ENCODE measurements at regions not wholly inside any gene's neighbourhood (a gene's known extent, or its start where the extent isn't known, plus 50 kb on each side); places are given as distances from the start of the nearest gene placed in this dataset.

- Histone ChIP-seq H2AFZ (ENCODE audit: low read depth, low read length) (no peak overlapping the region), H3K36me3 (replicated peaks; ENCODE audit: low read depth, low read length) (no peaks in the 10 kb centered on the region), H3K79me2 (ENCODE audit: low read length) (no peaks in the 10 kb centered on the region), H4K20me1 (ENCODE audit: insufficient read depth, low read length) (no peaks in the 10 kb centered on the region), H3K4me1 (ENCODE audit: low read length) (no peaks in the 10 kb centered on the region), H3K27me3 (ENCODE audit: low read depth, low read length) (no peaks in the 10 kb centered on the region), H3K9me3 (ENCODE audit: insufficient read depth, low read length) (no peaks in the 10 kb centered on the region), H3K27ac (ENCODE audit: low read length) (no peak overlapping the region), H3K4me3 (ENCODE audit: low read length) (no peak overlapping the region), H3K9ac (ENCODE audit: low read length) (no peak overlapping the region), H3K4me2 (ENCODE audit: low read length) (no peak overlapping the region)
- TF ChIP-seq CTCF (IDR thresholded peaks at IDR 0.05; ENCODE audit: low read depth, low read length) = no peak
- no peak for TF ChIP-seq EZH2phosphoT487 (IDR thresholded peaks at IDR 0.05; ENCODE audit: low read depth)
Measured at GRCh38 chr10:105973902-105974301, 1190.6 kb downstream of the SORCS1 start.

GRCh38 chr10:105973360-105973759, 1191.1 kb downstream of the SORCS1 start:
- no peaks in the 10 kb centered on the region for H3K36me3 ChIP-seq (replicated peaks; ENCODE audit: low read depth, low read length)
- TF ChIP-seq CTCF (IDR thresholded peaks at IDR 0.05; ENCODE audit: low read depth, low read length) (no peak), EZH2phosphoT487 (IDR thresholded peaks at IDR 0.05; ENCODE audit: low read depth) (no peak)
- H3K4me1 ChIP-seq (ENCODE audit: low read length) = no peaks in the 10 kb centered on the region
- H3K4me2 ChIP-seq (ENCODE audit: low read length) = no peak overlapping the region
- H3K9me3 ChIP-seq (ENCODE audit: insufficient read depth, low read length) = no peaks in the 10 kb centered on the region
- no peaks in the 10 kb centered on the region for H3K79me2 ChIP-seq (ENCODE audit: low read length)
- H4K20me1 ChIP-seq (ENCODE audit: insufficient read depth, low read length) = no peaks in the 10 kb centered on the region
- H3K27ac ChIP-seq (ENCODE audit: low read length) = no peak overlapping the region
- H3K4me3 ChIP-seq (ENCODE audit: low read length) = no peak overlapping the region
- H3K27me3 ChIP-seq (ENCODE audit: low read depth, low read length) = no peaks in the 10 kb centered on the region
- H2AFZ ChIP-seq (ENCODE audit: low read depth, low read length) = no peak overlapping the region
- no peak overlapping the region for H3K9ac ChIP-seq (ENCODE audit: low read length)

GRCh38 chr10:105971460-105971859, 1193.0 kb downstream of the SORCS1 start:
- Histone ChIP-seq H3K36me3 (replicated peaks; ENCODE audit: low read depth, low read length) (no peaks in the 10 kb centered on the region), H3K27ac (ENCODE audit: low read length) (no peak overlapping the region), H3K9me3 (ENCODE audit: insufficient read depth, low read length) (no peaks in the 10 kb centered on the region), H4K20me1 (ENCODE audit: insufficient read depth, low read length) (no peaks in the 10 kb centered on the region), H3K27me3 (ENCODE audit: low read depth, low read length) (no peaks in the 10 kb centered on the region), H3K4me1 (ENCODE audit: low read length) (no peaks in the 10 kb centered on the region), H3K79me2 (ENCODE audit: low read length) (no peaks in the 10 kb centered on the region), H3K4me3 (ENCODE audit: low read length) (no peak overlapping the region), H3K9ac (ENCODE audit: low read length) (no peak overlapping the region), H3K4me2 (ENCODE audit: low read length) (no peak overlapping the region), H2AFZ (ENCODE audit: low read depth, low read length) (no peak overlapping the region)
- TF ChIP-seq CTCF (IDR thresholded peaks at IDR 0.05; ENCODE audit: low read depth, low read length) (no peak), EZH2phosphoT487 (IDR thresholded peaks at IDR 0.05; ENCODE audit: low read depth) (no peak)

- H3K27me3 ChIP-seq (ENCODE audit: low read depth, low read length) = no peaks in the 10 kb centered on the region
- no peaks in the 10 kb centered on the region for H3K4me1 ChIP-seq (ENCODE audit: low read length)
- H3K9ac ChIP-seq (ENCODE audit: low read length) = no peak overlapping the region
- no peak overlapping the region for H2AFZ ChIP-seq (ENCODE audit: low read depth, low read length)
- no peaks in the 10 kb centered on the region for H3K36me3 ChIP-seq (replicated peaks; ENCODE audit: low read depth, low read length)
- H3K4me3 ChIP-seq (ENCODE audit: low read length) = no peak overlapping the region
- no peak for TF ChIP-seq CTCF (IDR thresholded peaks at IDR 0.05; ENCODE audit: low read depth, low read length)
- TF ChIP-seq EZH2phosphoT487 (IDR thresholded peaks at IDR 0.05; ENCODE audit: low read depth) = no peak
- no peaks in the 10 kb centered on the region for H4K20me1 ChIP-seq (ENCODE audit: insufficient read depth, low read length)
- H3K79me2 ChIP-seq (ENCODE audit: low read length) = no peaks in the 10 kb centered on the region
- H3K4me2 ChIP-seq (ENCODE audit: low read length) = no peak overlapping the region
- H3K9me3 ChIP-seq (ENCODE audit: insufficient read depth, low read length) = no peaks in the 10 kb centered on the region
- H3K27ac ChIP-seq (ENCODE audit: low read length) = no peak overlapping the region
Measured at GRCh38 chr10:105969884-105970377, 1194.6 kb downstream of the SORCS1 start.

Measured in OCI-LY3 (cell line).